OCI-LY7 (cell line): ENCODE measurements at regions not wholly inside any gene's neighbourhood (a gene's known extent, or its start where the extent isn't known, plus 50 kb on each side); places are given as distances from the start of the nearest gene placed in this dataset. TPM values are rescaled to one million over a fixed set of nuclear protein-coding genes. Genes with fewer than 3 reads are reported as not detected.
"Not testable (repeated sequence)": the region's sequence is repeated elsewhere in the genome, so short reads cannot be mapped to it uniquely, and the experiment has no call there.

Source experiments
- BruUV-seq: library from RNA; stranded (reverse); fragments of 400-500 nt; replicated peaks from 2 replicates; lab custom pipeline; 2021; lab: Mats Ljungman, UMichigan
- CTCF ChIA-PET: fragments of 300-600 bp; sonication (Branson Sonifier 250); formaldehyde crosslinking; loops from one replicate; lab custom pipeline; 2022; ENCODE audit warnings: antibody characterized with exemption; ENCODE audit not compliant: unreplicated experiment; lab: Charles Lee
- POLR2A ChIA-PET: fragments of 300-600 bp; sonication (Branson Sonifier 250); formaldehyde crosslinking; loops from one replicate; lab custom pipeline; 2022; ENCODE audit warnings: antibody characterized with exemption; lab: Charles Lee
- DNase-seq: peaks from one replicate; pipeline ENCODE4 v3.0.0-alpha.2; 2015; ENCODE audit warnings: low spot score
- H2AFZ ChIP-seq: fragments of 200-600 bp; sonication (generic), shearing (Covaris generic); 2 replicates; pipeline ENCODE4 v1.6.1; 2014; ENCODE audit warnings: mild to moderate bottlenecking, antibody characterized with exemption, low read length, moderate library complexity
- H3K27ac ChIP-seq: fragments of 200-600 bp; sonication (generic); 2 replicates; pipeline ENCODE4 v1.5.1; 2014; ENCODE audit warnings: mixed run types, low read depth, mild to moderate bottlenecking, moderate library complexity, low read length, inconsistent platforms; ENCODE audit not compliant: poor library complexity, severe bottlenecking
- H3K36me3 ChIP-seq: fragments of 200-600 bp; sonication (generic); 2 replicates; pipeline ENCODE4 v1.6.1; 2014; ENCODE audit warnings: mild to moderate bottlenecking, antibody characterized with exemption, low read length, moderate library complexity, mixed read lengths; ENCODE audit not compliant: insufficient read depth
- H3K4me1 ChIP-seq: fragments of 200-600 bp; sonication (generic); 2 replicates; pipeline ENCODE4 v1.5.1; 2014; ENCODE audit warnings: mild to moderate bottlenecking, low read length; ENCODE audit not compliant: insufficient read depth, poor library complexity, severe bottlenecking
- H3K4me2 ChIP-seq: fragments of 200-600 bp; sonication (generic); 2 replicates; pipeline ENCODE4 v1.6.1; 2014; ENCODE audit warnings: mild to moderate bottlenecking, low read length
- H3K4me3 ChIP-seq: fragments of 200-600 bp; sonication (generic); 2 replicates; pipeline ENCODE4 v1.5.1; 2014; ENCODE audit warnings: mild to moderate bottlenecking, low read depth, low read length; ENCODE audit not compliant: poor library complexity, severe bottlenecking
- H3K79me2 ChIP-seq: fragments of 200-600 bp; sonication (generic); 2 replicates; pipeline ENCODE4 v1.6.1; 2016; ENCODE audit warnings: low read depth, mild to moderate bottlenecking, low read length, moderate library complexity, mixed read lengths; ENCODE audit not compliant: insufficient read depth
- H3K9me2 ChIP-seq: fragments of 200-600 bp; sonication (generic); 2 replicates; pipeline ENCODE4 v1.6.1; 2016; ENCODE audit warnings: mild to moderate bottlenecking, low read length, mixed read lengths; ENCODE audit not compliant: insufficient read depth
- H3K9me3 ChIP-seq: fragments of 200-600 bp; sonication (generic); 2 replicates; pipeline ENCODE4 v1.6.1; 2014; ENCODE audit warnings: mild to moderate bottlenecking, mixed run types, low read length, mixed read lengths
- H4K20me1 ChIP-seq: fragments of 200-600 bp; sonication (generic); 2 replicates; pipeline ENCODE4 v1.6.1; 2014; ENCODE audit warnings: mild to moderate bottlenecking, antibody characterized with exemption, low read length, moderate library complexity, mixed read lengths; ENCODE audit not compliant: insufficient read depth
- CTCF ChIP-seq: fragments of 200-600 bp; sonication (generic); conservative IDR thresholded peaks from 2 replicates; pipeline ENCODE4 v1.5.1; 2014; ENCODE audit warnings: mild to moderate bottlenecking, antibody characterized with exemption, low read length, moderate library complexity, mixed read lengths
- EZH2phosphoT487 ChIP-seq: fragments of 200-600 bp; sonication (generic); IDR thresholded peaks from 2 replicates; pipeline ENCODE4 v1.6.1; 2018; ENCODE audit warnings: low read depth, borderline replicate concordance, mild to moderate bottlenecking, mixed run types, antibody characterized with exemption, low read length, moderate library complexity, mixed read lengths
- intact Hi-C: fragments of 100-400 bp; cut with micrococcal nuclease; formaldehyde crosslinking; loops from one replicate; pipeline ENCODE4 v1.10.0; 2022; ENCODE audit not compliant: unreplicated experiment
- small RNA-seq: library from RNA; depleted of rRNA; stranded (forward); fragments of <200 nt; gene quantifications from one replicate; pipeline ENCODE3, GENCODE V24; 2014

- Histone ChIP-seq H3K9me2 (no peaks in the 10 kb centered on the region), H3K4me3 (no peak overlapping the region), H3K79me2 (no peaks in the 10 kb centered on the region), H2AFZ (no peak overlapping the region), H4K20me1 (no peaks in the 10 kb centered on the region), H3K9me3 (no peaks in the 10 kb centered on the region), H3K4me1 (no peaks in the 10 kb centered on the region), H3K4me2 (no peak overlapping the region), H3K27ac (no peak overlapping the region), H3K36me3 (no peaks in the 10 kb centered on the region)
- TF ChIP-seq CTCF = no peak
- no peak for TF ChIP-seq EZH2phosphoT487
- intact Hi-C loops = no loop called here
- DNase-seq = no peak
- ChIA-PET POLR2A (no interaction called here), CTCF (no interaction called here)
- no TSS peak for BruUV-seq
Observed at GRCh38 chr6:2305951-2306350, 60.5 kb upstream of the GMDS start.

GRCh38 chr6:2302482-2302881, 57.1 kb upstream of the GMDS start:
- H4K20me1 ChIP-seq, H2AFZ ChIP-seq, H3K9me2 ChIP-seq, BruUV-seq, H3K4me2 ChIP-seq, POLR2A ChIA-PET, CTCF ChIA-PET, H3K36me3 ChIP-seq, DNase-seq, H3K27ac ChIP-seq, intact Hi-C loops, H3K9me3 ChIP-seq, H3K4me3 ChIP-seq, H3K4me1 ChIP-seq, H3K79me2 ChIP-seq: not testable (repeated sequence)

DNA sequence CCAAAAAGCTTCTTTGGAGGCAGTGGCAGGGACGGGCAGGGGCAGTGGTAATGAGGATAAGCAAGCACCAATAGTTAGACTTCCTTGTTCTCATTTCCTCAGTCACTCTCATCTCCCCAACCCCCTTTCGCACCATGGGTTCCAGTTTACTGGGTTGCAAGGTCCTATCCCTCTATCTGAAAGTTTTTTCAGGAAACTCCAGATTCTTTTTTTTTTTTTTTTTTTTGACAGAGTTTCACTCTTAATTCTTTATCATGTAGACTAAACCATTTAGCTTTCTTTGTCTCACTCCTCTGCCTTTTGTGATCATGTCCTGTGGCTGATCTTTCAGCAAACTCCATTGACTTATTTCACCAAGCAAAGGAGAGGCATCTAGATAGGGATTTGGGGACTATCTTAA, 51.4 kb upstream of the GMDS start:
- DNase-seq = no peak
- H3K9me3 ChIP-seq = no peaks in the 10 kb centered on the region
- no peak overlapping the region for H3K4me3 ChIP-seq
- H3K4me1 ChIP-seq = no peaks in the 10 kb centered on the region
- CTCF ChIA-PET = interaction anchor here (0.6 kb wide), 1 partner anchor 874 kb away, joined by 3 read pairs; no protein-coding TSS in a partner anchor
- no peaks in the 10 kb centered on the region for H3K79me2 ChIP-seq
- H3K4me2 ChIP-seq = no peak overlapping the region
- no peak for TF ChIP-seq CTCF
- TF ChIP-seq EZH2phosphoT487 = no peak
- BruUV-seq = no TSS peak
- no peaks in the 10 kb centered on the region for H3K36me3 ChIP-seq
- H3K9me2 ChIP-seq = no peaks in the 10 kb centered on the region
- no peak overlapping the region for H3K27ac ChIP-seq
- H4K20me1 ChIP-seq = no peaks in the 10 kb centered on the region
- no peak overlapping the region for H2AFZ ChIP-seq
- POLR2A ChIA-PET = interaction anchor here (0.7 to 1.2 kb wide), 2 partner anchors 84 to 162 kb away, joined by 3 read pairs; no protein-coding TSS in a partner anchor
- intact Hi-C loops = no loop called here

Small RNA genes in the stretch of these regions (small RNA-seq; reads per million reads assigned to genes)
- gene HMGN2P28 = not detected
